ENCODE measurements at regions not wholly inside any gene's neighbourhood (a gene's known extent, or its start where the extent isn't known, plus 50 kb on each side); places are given as distances from the start of the nearest gene placed in this dataset.
"Not testable (repeated sequence)": the region's sequence is repeated elsewhere in the genome, so short reads cannot be mapped to it uniquely, and the experiment has no call there.

DNA sequence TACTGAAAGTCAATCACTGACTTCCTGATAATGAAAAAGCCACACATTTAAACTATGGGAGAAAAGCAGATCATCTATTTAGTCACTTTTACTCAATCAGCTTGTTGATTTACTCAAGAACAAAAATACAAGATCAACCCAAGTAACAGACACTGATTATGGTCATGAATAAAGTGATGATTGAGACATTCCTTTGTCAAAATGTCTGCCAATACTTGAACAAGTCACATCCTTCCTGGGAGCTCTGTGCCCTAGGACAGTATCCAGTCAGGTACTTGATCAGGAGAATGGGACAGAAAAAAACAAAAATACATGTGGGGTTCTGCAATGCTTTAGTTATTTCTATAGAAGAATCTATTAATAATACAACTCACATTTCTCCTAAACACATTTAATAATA, 150.0 kb upstream of the NEBL start:
- H3K36me3 Mint-ChIP-seq (ENCODE audit: low read depth) = peaks cover 14% of the 10 kb centered on the region

DNA sequence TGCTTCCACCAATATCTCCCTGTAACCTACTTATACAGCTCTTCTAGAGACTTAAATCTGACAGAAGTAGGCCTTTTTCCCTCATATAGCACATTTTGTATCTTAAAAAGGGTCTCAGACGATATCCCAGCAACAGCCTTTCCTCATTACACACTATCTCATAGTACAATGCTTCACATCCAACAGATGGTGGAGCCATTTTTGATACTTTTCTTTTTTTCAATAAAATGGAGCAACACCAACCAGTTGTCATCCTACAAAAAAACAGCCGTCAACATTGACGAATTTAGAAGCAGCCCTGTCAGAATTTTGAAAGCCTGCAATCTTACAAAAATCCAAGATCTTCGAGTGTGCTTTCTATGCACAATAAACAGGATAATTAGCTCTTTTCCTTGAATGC, 145.9 kb upstream of the NEBL start:
- Mint-ChIP-seq H3K4me1 (no peaks in the 10 kb centered on the region), H3K9me3 (peaks cover 3% of the 10 kb centered on the region), H3K27ac (no peak overlapping the region), H3K27me3 (ENCODE audit: low read depth, poor library complexity) (no peaks in the 10 kb centered on the region), H3K4me3 (no peak overlapping the region), H3K36me3 (ENCODE audit: low read depth) (peaks cover under 1% of the 10 kb centered on the region)
- TF ChIP-seq, protein P1, sequence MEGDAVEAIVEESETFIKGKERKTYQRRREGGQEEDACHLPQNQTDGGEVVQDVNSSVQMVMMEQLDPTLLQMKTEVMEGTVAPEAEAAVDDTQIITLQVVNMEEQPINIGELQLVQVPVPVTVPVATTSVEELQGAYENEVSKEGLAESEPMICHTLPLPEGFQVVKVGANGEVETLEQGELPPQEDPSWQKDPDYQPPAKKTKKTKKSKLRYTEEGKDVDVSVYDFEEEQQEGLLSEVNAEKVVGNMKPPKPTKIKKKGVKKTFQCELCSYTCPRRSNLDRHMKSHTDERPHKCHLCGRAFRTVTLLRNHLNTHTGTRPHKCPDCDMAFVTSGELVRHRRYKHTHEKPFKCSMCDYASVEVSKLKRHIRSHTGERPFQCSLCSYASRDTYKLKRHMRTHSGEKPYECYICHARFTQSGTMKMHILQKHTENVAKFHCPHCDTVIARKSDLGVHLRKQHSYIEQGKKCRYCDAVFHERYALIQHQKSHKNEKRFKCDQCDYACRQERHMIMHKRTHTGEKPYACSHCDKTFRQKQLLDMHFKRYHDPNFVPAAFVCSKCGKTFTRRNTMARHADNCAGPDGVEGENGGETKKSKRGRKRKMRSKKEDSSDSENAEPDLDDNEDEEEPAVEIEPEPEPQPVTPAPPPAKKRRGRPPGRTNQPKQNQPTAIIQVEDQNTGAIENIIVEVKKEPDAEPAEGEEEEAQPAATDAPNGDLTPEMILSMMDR (IDR thresholded peaks at IDR 0.05) = no peak
- no peak for DNase-seq

More for the DNA sequence above, 150.0 kb upstream of the NEBL start:
- no peak overlapping the region for H3K4me3 Mint-ChIP-seq
- peaks cover 16% of the 10 kb centered on the region for H3K9me3 Mint-ChIP-seq
- TF ChIP-seq, protein P1 (IDR thresholded peaks at IDR 0.05) = no peak
- DNase-seq = no peak
- H3K27me3 Mint-ChIP-seq (ENCODE audit: low read depth, poor library complexity) = peaks cover 2% of the 10 kb centered on the region
- H3K27ac Mint-ChIP-seq = no peak overlapping the region
- no peaks in the 10 kb centered on the region for H3K4me1 Mint-ChIP-seq

DNA sequence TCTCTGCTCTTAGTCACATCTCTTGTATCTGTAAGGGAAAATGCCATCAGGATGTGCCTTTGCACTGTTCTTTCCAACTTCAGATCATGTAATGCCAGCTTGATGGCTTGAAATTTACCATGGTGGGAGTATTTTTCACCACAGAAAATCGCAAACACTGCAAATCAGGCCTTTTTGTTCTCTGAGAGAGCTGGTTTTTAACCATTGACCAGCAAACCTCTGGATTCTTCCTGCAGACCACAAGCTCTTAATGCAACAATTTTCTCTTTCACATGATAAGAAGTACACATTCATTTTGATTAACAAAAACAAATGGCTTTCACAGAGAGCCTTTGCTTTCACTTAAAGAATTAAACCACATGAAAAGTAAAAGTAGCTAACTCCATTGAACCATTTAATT, 145.4 kb upstream of the NEBL start:
- TF ChIP-seq, protein P1 (IDR thresholded peaks at IDR 0.05) = no peak
- no peak for DNase-seq
- Mint-ChIP-seq H3K4me3 (no peak overlapping the region), H3K27ac (no peak overlapping the region), H3K9me3 (peaks cover 6% of the 10 kb centered on the region), H3K36me3 (ENCODE audit: low read depth) (no peaks in the 10 kb centered on the region), H3K4me1 (no peaks in the 10 kb centered on the region), H3K27me3 (ENCODE audit: low read depth, poor library complexity) (no peaks in the 10 kb centered on the region)

DNA sequence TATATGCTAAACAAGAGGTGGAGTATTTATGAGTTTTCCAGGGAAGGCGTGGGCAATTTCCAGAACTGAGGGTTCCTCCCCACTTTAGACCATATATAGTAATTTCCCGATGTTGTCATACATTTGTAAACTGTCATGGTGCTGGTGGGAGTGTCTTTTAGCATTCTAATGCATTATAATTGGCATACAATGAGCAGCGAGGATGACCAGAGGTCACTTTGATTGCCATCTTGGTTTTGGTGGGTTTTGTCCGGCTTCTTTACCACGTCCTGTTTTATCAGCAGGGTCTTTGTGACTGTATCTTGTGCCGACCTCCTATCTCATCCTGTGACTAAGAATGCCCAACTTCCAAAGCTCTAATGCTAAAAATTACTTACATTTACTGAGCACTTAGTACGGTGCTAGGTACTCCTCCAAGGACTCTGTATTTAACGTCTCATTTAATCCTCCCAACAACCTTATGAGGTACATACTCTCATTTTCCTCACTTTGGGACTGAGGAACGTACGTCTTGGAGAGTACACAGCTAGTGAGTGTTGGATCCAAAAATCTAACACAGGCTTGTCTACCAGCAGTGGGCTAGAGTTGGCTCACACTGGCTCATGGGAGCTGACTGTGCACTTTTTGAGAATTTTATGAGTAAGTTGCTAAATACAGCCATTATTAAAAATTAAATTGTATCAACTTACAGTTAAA, 144.8 kb upstream of the NEBL start:
- no peak overlapping the region for H3K4me3 Mint-ChIP-seq
- no peak overlapping the region for H3K27ac Mint-ChIP-seq
- no peak for DNase-seq
- TF ChIP-seq, protein P1 (IDR thresholded peaks at IDR 0.05) = no peak
- H3K4me1 Mint-ChIP-seq = no peaks in the 10 kb centered on the region
- no peaks in the 10 kb centered on the region for H3K36me3 Mint-ChIP-seq (ENCODE audit: low read depth)
- peaks cover 6% of the 10 kb centered on the region for H3K9me3 Mint-ChIP-seq
- H3K27me3 Mint-ChIP-seq (ENCODE audit: low read depth, poor library complexity) = no peaks in the 10 kb centered on the region

DNA sequence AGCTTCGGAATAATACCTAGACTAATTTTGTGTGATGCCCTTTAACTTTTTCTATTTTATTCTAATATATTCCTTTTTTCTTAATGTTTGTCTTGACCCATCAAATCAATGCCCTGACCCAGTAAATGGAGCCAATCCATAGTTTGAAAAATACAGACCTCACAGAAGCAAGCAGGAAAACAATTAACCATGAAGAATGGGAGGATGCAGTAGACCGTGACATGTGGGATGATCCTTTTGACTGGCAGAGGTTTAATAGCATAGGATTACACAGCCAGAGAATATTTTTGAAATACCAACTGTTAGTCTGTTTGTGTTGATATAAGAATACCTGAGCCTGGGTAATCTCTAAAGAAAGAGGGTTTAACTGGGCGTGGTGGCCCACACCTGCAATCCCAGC, 142.6 kb upstream of the NEBL start:
- H3K27me3 Mint-ChIP-seq (ENCODE audit: low read depth, poor library complexity) = peaks cover 3% of the 10 kb centered on the region
- DNase-seq = no peak
- TF ChIP-seq, protein P1 (IDR thresholded peaks at IDR 0.05) = no peak
- peaks cover 6% of the 10 kb centered on the region for H3K9me3 Mint-ChIP-seq
- peak overlapping the region; percentile 85 for H3K27ac Mint-ChIP-seq
- H3K36me3 Mint-ChIP-seq (ENCODE audit: low read depth) = no peaks in the 10 kb centered on the region
- no peaks in the 10 kb centered on the region for H3K4me1 Mint-ChIP-seq
- H3K4me3 Mint-ChIP-seq = no peak overlapping the region

DNA sequence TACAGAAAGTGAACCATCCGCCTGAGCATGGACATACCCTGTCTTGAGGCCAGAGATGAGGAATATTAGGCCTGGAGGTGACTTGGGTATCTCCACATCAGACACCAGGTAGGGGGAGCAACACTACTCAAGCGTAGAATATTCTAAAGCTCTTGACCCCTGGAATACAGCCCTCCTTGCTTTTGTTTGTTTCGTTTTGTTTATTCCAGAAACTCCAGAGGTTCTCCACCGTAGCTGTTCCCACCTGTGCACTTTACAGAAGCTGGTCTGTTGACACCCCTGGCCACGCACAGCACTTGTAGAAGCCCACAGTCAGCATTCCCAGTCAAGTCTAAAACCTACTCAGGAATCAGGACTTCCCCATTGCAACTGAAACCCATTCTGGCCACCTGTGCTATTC, 139.6 kb upstream of the NEBL start:
- Mint-ChIP-seq H3K4me1 (no peaks in the 10 kb centered on the region), H3K27ac (peak overlapping the region; percentile 34), H3K27me3 (ENCODE audit: low read depth, poor library complexity) (peaks cover 6% of the 10 kb centered on the region), H3K9me3 (peaks cover 6% of the 10 kb centered on the region), H3K4me3 (no peak overlapping the region), H3K36me3 (ENCODE audit: low read depth) (no peaks in the 10 kb centered on the region)
- TF ChIP-seq, protein P1 (IDR thresholded peaks at IDR 0.05) = no peak
- DNase-seq = no peak

DNA sequence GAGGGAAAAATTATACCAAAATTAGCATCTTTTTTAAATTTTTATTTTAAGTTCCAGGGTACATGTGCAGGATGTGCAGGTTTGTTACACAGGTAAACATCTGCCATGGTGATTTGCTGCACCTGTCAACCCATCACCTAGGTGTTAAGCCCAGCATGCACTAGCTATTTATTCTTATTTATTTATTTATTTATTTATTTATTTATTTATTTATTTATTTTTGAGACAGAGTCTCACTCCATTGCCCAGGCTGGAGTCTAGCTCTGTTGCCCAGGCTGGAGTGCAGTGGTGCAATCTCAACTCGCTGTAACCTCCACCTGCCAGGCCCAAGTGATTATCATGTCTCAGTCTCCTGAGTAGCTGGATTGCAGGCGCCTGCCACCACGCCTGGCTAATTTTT, 137.7 kb upstream of the NEBL start:
- H3K27me3 Mint-ChIP-seq (ENCODE audit: low read depth, poor library complexity); H3K27ac Mint-ChIP-seq; H3K9me3 Mint-ChIP-seq; DNase-seq; H3K4me1 Mint-ChIP-seq; H3K36me3 Mint-ChIP-seq (ENCODE audit: low read depth); H3K4me3 Mint-ChIP-seq: not testable (repeated sequence)
